Ishikawa (cell line): ENCODE measurements at regions not wholly inside any gene's neighbourhood (a gene's known extent, or its start where the extent isn't known, plus 50 kb on each side); places are given as distances from the start of the nearest gene placed in this dataset.

Experiments used
- CEBPB ChIP-seq: IDR thresholded peaks from 2 replicates; pipeline ENCODE4 v1.6.1; 2012
- CREB1 ChIP-seq: IDR thresholded peaks from 2 replicates; pipeline ENCODE4 v1.6.1; 2012; ENCODE audit warnings: low read depth
- EP300 ChIP-seq: IDR thresholded peaks from 2 replicates; pipeline ENCODE4 v1.6.1; 2012; ENCODE audit warnings: borderline replicate concordance
- FOXM1 ChIP-seq: IDR thresholded peaks from 2 replicates; pipeline ENCODE4 v1.6.1; 2012; ENCODE audit warnings: low read depth, borderline replicate concordance
- NFIC ChIP-seq: IDR thresholded peaks from 2 replicates; pipeline ENCODE4 v1.6.1; 2012
- RAD21 ChIP-seq: IDR thresholded peaks from 2 replicates; pipeline ENCODE4 v1.6.1; 2012; ENCODE audit warnings: low read depth
- TAF1 ChIP-seq: IDR thresholded peaks from 2 replicates; pipeline ENCODE4 v1.6.1; 2012; ENCODE audit warnings: low read depth, mild to moderate bottlenecking
- TCF12 ChIP-seq: IDR thresholded peaks from 2 replicates; pipeline ENCODE4 v1.6.1; 2012; ENCODE audit warnings: low read depth
- USF1 ChIP-seq: IDR thresholded peaks from 2 replicates; pipeline ENCODE4 v1.6.1; 2012
- YY1 ChIP-seq: IDR thresholded peaks from 2 replicates; pipeline ENCODE4 v1.6.1; 2012; ENCODE audit warnings: low read depth
- TF ChIP-seq, protein P1 (sequence below): IDR thresholded peaks from 2 replicates; pipeline ENCODE4 v1.6.1; 2012
- TF ChIP-seq, protein P2 (sequence below): IDR thresholded peaks from 2 replicates; pipeline ENCODE4 v1.6.1; 2012; ENCODE audit warnings: low read depth, mild to moderate bottlenecking

DNA sequence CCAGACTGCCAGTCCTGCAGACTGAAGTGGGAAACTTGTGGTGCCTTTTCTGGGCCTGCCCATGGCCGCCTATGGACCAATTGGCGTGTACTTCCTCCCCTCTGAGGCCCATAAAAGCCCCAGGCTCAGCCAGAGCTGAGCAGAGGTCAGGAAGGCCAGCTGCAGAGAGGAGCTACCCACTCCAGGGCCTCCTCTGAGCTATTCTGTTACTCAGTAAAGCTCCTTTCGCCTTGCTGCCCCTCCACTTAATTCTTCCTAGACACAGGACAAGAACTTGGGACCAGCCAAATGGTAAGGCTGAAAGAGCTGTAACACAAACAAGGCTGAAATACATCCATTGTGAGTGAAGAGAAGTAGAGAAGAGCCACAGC, 106.4 kb downstream of the C9orf50 start:
- TF ChIP-seq TAF1 = no peak
- TF ChIP-seq EP300 = no peak
- no peak for TF ChIP-seq RAD21
- no peak for TF ChIP-seq FOXM1
- no peak for TF ChIP-seq NFIC
- TF ChIP-seq, protein P1, sequence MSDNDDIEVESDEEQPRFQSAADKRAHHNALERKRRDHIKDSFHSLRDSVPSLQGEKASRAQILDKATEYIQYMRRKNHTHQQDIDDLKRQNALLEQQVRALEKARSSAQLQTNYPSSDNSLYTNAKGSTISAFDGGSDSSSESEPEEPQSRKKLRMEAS = no peak
- TF ChIP-seq CEBPB = no peak
- TF ChIP-seq YY1 = no peak
- no peak for TF ChIP-seq CREB1
- no peak for TF ChIP-seq USF1
- TF ChIP-seq, protein P2, sequence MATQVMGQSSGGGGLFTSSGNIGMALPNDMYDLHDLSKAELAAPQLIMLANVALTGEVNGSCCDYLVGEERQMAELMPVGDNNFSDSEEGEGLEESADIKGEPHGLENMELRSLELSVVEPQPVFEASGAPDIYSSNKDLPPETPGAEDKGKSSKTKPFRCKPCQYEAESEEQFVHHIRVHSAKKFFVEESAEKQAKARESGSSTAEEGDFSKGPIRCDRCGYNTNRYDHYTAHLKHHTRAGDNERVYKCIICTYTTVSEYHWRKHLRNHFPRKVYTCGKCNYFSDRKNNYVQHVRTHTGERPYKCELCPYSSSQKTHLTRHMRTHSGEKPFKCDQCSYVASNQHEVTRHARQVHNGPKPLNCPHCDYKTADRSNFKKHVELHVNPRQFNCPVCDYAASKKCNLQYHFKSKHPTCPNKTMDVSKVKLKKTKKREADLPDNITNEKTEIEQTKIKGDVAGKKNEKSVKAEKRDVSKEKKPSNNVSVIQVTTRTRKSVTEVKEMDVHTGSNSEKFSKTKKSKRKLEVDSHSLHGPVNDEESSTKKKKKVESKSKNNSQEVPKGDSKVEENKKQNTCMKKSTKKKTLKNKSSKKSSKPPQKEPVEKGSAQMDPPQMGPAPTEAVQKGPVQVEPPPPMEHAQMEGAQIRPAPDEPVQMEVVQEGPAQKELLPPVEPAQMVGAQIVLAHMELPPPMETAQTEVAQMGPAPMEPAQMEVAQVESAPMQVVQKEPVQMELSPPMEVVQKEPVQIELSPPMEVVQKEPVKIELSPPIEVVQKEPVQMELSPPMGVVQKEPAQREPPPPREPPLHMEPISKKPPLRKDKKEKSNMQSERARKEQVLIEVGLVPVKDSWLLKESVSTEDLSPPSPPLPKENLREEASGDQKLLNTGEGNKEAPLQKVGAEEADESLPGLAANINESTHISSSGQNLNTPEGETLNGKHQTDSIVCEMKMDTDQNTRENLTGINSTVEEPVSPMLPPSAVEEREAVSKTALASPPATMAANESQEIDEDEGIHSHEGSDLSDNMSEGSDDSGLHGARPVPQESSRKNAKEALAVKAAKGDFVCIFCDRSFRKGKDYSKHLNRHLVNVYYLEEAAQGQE = no peak
- no peak for TF ChIP-seq TCF12
